ENCODE measurements at regions not wholly inside any gene's neighbourhood (a gene's known extent, or its start where the extent isn't known, plus 50 kb on each side); places are given as distances from the start of the nearest gene placed in this dataset.

DNA sequence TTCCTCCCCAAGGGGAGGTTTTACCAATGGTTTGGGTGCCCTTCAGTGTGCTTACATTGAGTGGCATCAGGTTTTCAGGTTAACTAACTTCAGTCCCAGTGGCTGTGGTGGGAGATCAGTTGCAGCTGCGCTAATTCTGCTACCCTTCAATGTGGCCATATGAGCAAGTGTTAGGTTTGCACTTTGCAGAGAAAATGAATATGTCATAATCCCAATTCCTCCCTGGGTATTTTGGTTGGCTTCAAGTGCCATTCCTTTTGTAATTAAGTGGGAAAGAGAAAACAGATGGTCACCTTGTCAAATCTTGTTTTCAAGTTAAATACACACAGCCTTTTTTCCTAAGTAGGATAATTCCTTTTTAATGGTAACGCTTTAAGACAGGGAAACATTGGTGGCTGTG lies 236.2 kb downstream of the TLE4 start:
- H3K14ac ChIP-seq (ENCODE audit: insufficient read length) = no peak overlapping the region
- TF ChIP-seq SIRT6 (IDR thresholded peaks at IDR 0.05; ENCODE audit: low read length) (no peak), JUND (IDR thresholded peaks at IDR 0.05; ENCODE audit: low read length) (no peak), EZH2 (IDR thresholded peaks at IDR 0.05; ENCODE audit: low read depth, low read length, severe bottlenecking) (no peak), BACH1 (IDR thresholded peaks at IDR 0.05; ENCODE audit: low read length) (no peak), SRF (IDR thresholded peaks at IDR 0.05; ENCODE audit: low read depth, low read length) (no peak), CEBPB (IDR thresholded peaks at IDR 0.05; ENCODE audit: low read depth, low read length) (no peak), ATF3 (IDR thresholded peaks at IDR 0.05; ENCODE audit: insufficient read depth, low read depth, low read length) (no peak), HDAC2 (IDR thresholded peaks at IDR 0.05; ENCODE audit: borderline replicate concordance in 1 of 2, low read depth in 2 of 2, low read length in 2 of 2) (no peak), PHF8 (conservative IDR thresholded peaks at IDR 0.05; ENCODE audit: low read depth, low read length) (no peak), TBP (IDR thresholded peaks at IDR 0.05; ENCODE audit: low read depth, low read length) (no peak), POLR2AphosphoS5 (IDR thresholded peaks at IDR 0.05; ENCODE audit: low read depth, low read length) (no peak), YY1 (IDR thresholded peaks at IDR 0.05; ENCODE audit: low read depth, low read length) (no peak), JUN (IDR thresholded peaks at IDR 0.05; ENCODE audit: low read depth, low read length) (no peak), SIN3A (conservative IDR thresholded peaks at IDR 0.05 in 1 of 2, IDR thresholded peaks at IDR 0.05 in 1 of 2; ENCODE audit: low read depth in 1 of 2, low read length in 2 of 2) (no peak), SIX5 (IDR thresholded peaks at IDR 0.05; ENCODE audit: low read depth, low read length) (no peak)

More for the DNA sequence above, 236.2 kb downstream of the TLE4 start:
- Histone ChIP-seq H3K27me3 (replicated peaks in 1 of 4; ENCODE audit: control insufficient read depth in 3 of 4, extremely low read depth in 1 of 4, insufficient read depth in 3 of 4, low read length in 3 of 4) (no peaks in the 10 kb centered on the region), H3K9ac (replicated peaks in 1 of 4; ENCODE audit: extremely low read depth in 1 of 4, low read depth in 3 of 4, low read length in 3 of 4) (no peak overlapping the region), H2AFZ (ENCODE audit: low read length) (no peak overlapping the region), H2BK5ac (ENCODE audit: low read depth, low read length) (no peak overlapping the region), H2BK120ac (replicated peaks; ENCODE audit: low read depth, low read length) (no peak overlapping the region), H3K79me2 (ENCODE audit: control insufficient read depth in 1 of 2, insufficient read depth in 2 of 2, low read length in 2 of 2) (no peaks in the 10 kb centered on the region), H3K23me2 (ENCODE audit: low read depth, low read length) (no peaks in the 10 kb centered on the region), H3K4me2 (ENCODE audit: insufficient read depth in 1 of 2, low read depth in 2 of 2, low read length in 2 of 2) (no peak overlapping the region), H3K4me3 (ENCODE audit: extremely low read depth in 1 of 4, insufficient read depth in 2 of 4, low read depth in 3 of 4, low read length in 4 of 4) (no peak overlapping the region), H3K4ac (replicated peaks; ENCODE audit: insufficient read length, low read depth, low read length) (no peak overlapping the region), H3K56ac (replicated peaks; ENCODE audit: insufficient read length, low read depth, low read length) (no peak overlapping the region), H4K20me1 (replicated peaks in 1 of 2; ENCODE audit: control insufficient read depth in 1 of 2, insufficient read depth in 2 of 2, low read length in 2 of 2) (no peaks in the 10 kb centered on the region), H2AK5ac (ENCODE audit: low read depth, low read length) (no peak overlapping the region), H3K23ac (ENCODE audit: insufficient read length) (no peak overlapping the region), H4K5ac (ENCODE audit: insufficient read length, low read depth, low read length) (no peak overlapping the region), H3K18ac (ENCODE audit: extremely low read depth, low read length) (no peak overlapping the region), H3K4me1 (replicated peaks in 1 of 4; ENCODE audit: control insufficient read depth in 3 of 4, insufficient read depth in 4 of 4, low read length in 3 of 4) (peaks cover 0 to 8% (median 4%) of the 10 kb centered on the region in 4 experiments; a peak in 4 of 7 replicates), H4K8ac (ENCODE audit: extremely low read depth, insufficient read depth, low read length) (no peak overlapping the region), H3K36me3 (ENCODE audit: control insufficient read depth in 2 of 4, insufficient read depth in 4 of 4, low read length in 3 of 4) (no peaks in the 10 kb centered on the region), H4K91ac (replicated peaks; ENCODE audit: insufficient read length, low read length) (no peak overlapping the region), H2BK15ac (ENCODE audit: low read length) (no peak overlapping the region), H3K79me1 (ENCODE audit: low read depth, low read length) (no peaks in the 10 kb centered on the region), H3K27ac (ENCODE audit: low read depth, low read length) (no peak overlapping the region), H3K9me3 (ENCODE audit: insufficient read depth in 2 of 2, low read depth in 1 of 2, low read length in 1 of 2) (no peaks in the 10 kb centered on the region), H2BK20ac (ENCODE audit: low read length) (no peak overlapping the region), H2BK12ac (ENCODE audit: low read depth, low read length) (no peak overlapping the region)
- ChIA-PET CTCF (ENCODE audit: partially characterized antibody) (interaction anchor here (0.6 to 0.7 kb wide), 2 partner anchors 11 to 25 kb away, joined by 3 to 5 read pairs; no protein-coding TSS in a partner anchor), POLR2A (ENCODE audit: partially characterized antibody) (no interaction called here)
- DNase-seq (ENCODE audit: low read depth in 1 of 2, low spot score in 2 of 2) (no peak), FAIRE-seq (no peak)
- 71% methylated on average over 2 of the region's 2 CpGs; no CpG with 5 or more reads in 1 of the 2 experiments for WGBS, 2 experiments (ENCODE audit: extremely low coverage in 1 of 2, insufficient coverage in 1 of 2, insufficient read length in 1 of 2, insufficient replicate concordance in 2 of 2, low coverage in 1 of 2, low lambda C conversion rate in 2 of 2, missing lambda C conversion rate in 1 of 2)
